Keratinocyte (primary cell): ENCODE measurements at regions not wholly inside any gene's neighbourhood (a gene's known extent, or its start where the extent isn't known, plus 50 kb on each side); places are given as distances from the start of the nearest gene placed in this dataset.

ENCODE experiments used
- DNase-seq: peaks from one replicate; pipeline ENCODE4 v3.0.0-alpha.2; 2011; ENCODE audit warnings: low read depth, missing footprints, low spot score
- FAIRE-seq: peaks from 2 replicates; lab custom pipeline; 2011; peaks lifted over from hg19 to GRCh38; lab: Jason Lieb, UNC
- H2AFZ ChIP-seq: 2 replicates; pipeline ENCODE4 v1.6.0; 2012; ENCODE audit warnings: low read length, control low read depth, inconsistent platforms; ENCODE audit not compliant: control insufficient read depth
- H3K27ac ChIP-seq: 2 replicates; pipeline ENCODE4 v1.5.1; 2011; ENCODE audit warnings: low read length; ENCODE audit not compliant: control insufficient read depth, insufficient read depth
- H3K27me3 ChIP-seq: 3 replicates; pipeline ENCODE4 v1.6.0; 2011; ENCODE audit warnings: low read length; ENCODE audit not compliant: control insufficient read depth, insufficient read depth; ENCODE audit errors: extremely low read depth
- H3K36me3 ChIP-seq, 2 experiments: 2 replicates in 1 of 2; 3 replicates in 1 of 2; pipeline ENCODE4 v1.5.1; 2011; ENCODE audit warnings: low read length in 2 of 2, mild to moderate bottlenecking in 1 of 2; ENCODE audit not compliant: control insufficient read depth in 2 of 2, insufficient read depth in 2 of 2; ENCODE audit errors: extremely low read depth in 1 of 2
- H3K4me1 ChIP-seq: 3 replicates; pipeline ENCODE4 v1.5.1; 2011; ENCODE audit warnings: low read length; ENCODE audit not compliant: control insufficient read depth, insufficient read depth; ENCODE audit errors: extremely low read depth
- H3K4me2 ChIP-seq: 3 replicates; pipeline ENCODE4 v1.6.0; 2011; ENCODE audit warnings: low read depth, low read length; ENCODE audit not compliant: control insufficient read depth, insufficient read depth; ENCODE audit errors: extremely low read depth
- H3K4me3 ChIP-seq, 3 experiments: fragments of 200-600 bp in 1 of 3; sonication (generic) in 1 of 3; 2 replicates in 2 of 3; 3 replicates in 1 of 3; pipeline ENCODE4 v1.5.1; 2011 to 2016; ENCODE audit warnings: low read length in 3 of 3, mild to moderate bottlenecking in 3 of 3, control low read depth in 2 of 3, inconsistent platforms in 1 of 3, low read depth in 1 of 3, mixed read lengths in 1 of 3, mixed run types in 1 of 3, moderate library complexity in 1 of 3; ENCODE audit not compliant: control insufficient read depth in 2 of 3, insufficient read depth in 2 of 3; ENCODE audit errors: extremely low read depth in 1 of 3
- H3K79me2 ChIP-seq: 2 replicates; pipeline ENCODE4 v1.6.0; 2012; ENCODE audit warnings: low read length; ENCODE audit not compliant: control insufficient read depth, insufficient read depth
- H3K9ac ChIP-seq: 3 replicates; pipeline ENCODE4 v1.6.0; 2011; ENCODE audit warnings: low read length; ENCODE audit not compliant: control insufficient read depth, insufficient read depth; ENCODE audit errors: extremely low read depth
- H3K9me1 ChIP-seq: 3 replicates; pipeline ENCODE4 v1.6.0; 2011; ENCODE audit warnings: low read length; ENCODE audit not compliant: control insufficient read depth, insufficient read depth; ENCODE audit errors: extremely low read depth
- H3K9me3 ChIP-seq: 2 replicates; pipeline ENCODE4 v1.5.1; 2012; ENCODE audit warnings: low read depth, low read length; ENCODE audit not compliant: control insufficient read depth
- H4K20me1 ChIP-seq: 3 replicates; pipeline ENCODE4 v1.6.0; 2011; ENCODE audit warnings: low read length; ENCODE audit not compliant: control insufficient read depth, insufficient read depth; ENCODE audit errors: extremely low read depth
- EZH2 ChIP-seq: IDR thresholded peaks from one replicate; pipeline ENCODE4 v1.6.1; 2012; ENCODE audit warnings: inconsistent platforms, mild to moderate bottlenecking, low read length, moderate library complexity
- dilution Hi-C: fragments of 300-500 bp; cut with MboI; formaldehyde crosslinking; loops from one replicate; pipeline ENCODE4 v1.7.0; 2020; ENCODE audit warnings: low sequenced_read_pairs; ENCODE audit not compliant: extremely low pct_ligation_motif_present
- TF ChIP-seq, protein P1 (sequence below), 3 experiments: IDR thresholded peaks in 1 of 3; conservative IDR thresholded peaks in 1 of 3; optimal IDR thresholded peaks in 1 of 3; 2 replicates in 2 of 3; 3 replicates in 1 of 3; pipeline versions ENCODE3 to v1.5.1; 2011; ENCODE audit warnings: low read length in 3 of 3, mild to moderate bottlenecking in 3 of 3, moderate library complexity in 2 of 3, control low read depth in 1 of 3, inconsistent platforms in 1 of 3; ENCODE audit not compliant: insufficient read depth in 2 of 3; ENCODE audit errors: extremely low read depth in 1 of 3

DNA sequence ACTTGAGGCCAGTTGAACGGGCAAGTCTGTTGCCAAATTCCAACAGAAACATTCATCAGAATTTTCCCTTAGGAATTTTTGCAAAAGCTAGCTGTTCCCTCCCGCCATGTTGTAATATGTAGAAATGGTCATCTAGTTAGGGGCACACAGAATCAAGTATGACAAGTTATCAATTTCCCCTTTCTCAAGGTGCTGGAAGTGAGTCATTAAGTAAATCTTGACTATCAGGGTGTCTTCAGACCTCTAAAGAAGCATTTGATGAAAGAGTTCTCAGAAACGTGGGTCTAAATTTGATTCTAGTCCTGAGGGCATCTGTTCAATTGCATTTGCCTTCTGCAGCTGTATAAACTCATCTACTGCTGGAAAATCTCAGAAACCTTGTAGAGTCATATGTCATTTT is 123.4 kb upstream of the FRMD4B start:
- Histone ChIP-seq H3K9me3 (no peaks in the 10 kb centered on the region), H3K36me3 (no peaks in the 10 kb centered on the region), H3K9ac (no peak overlapping the region), H3K79me2 (peaks cover 99% of the 10 kb centered on the region), H3K4me3 (no peak overlapping the region), H4K20me1 (peaks cover 14% of the 10 kb centered on the region), H3K4me1 (peaks cover 32% of the 10 kb centered on the region), H3K9me1 (peaks cover 3% of the 10 kb centered on the region), H2AFZ (no peak overlapping the region), H3K27me3 (no peaks in the 10 kb centered on the region), H3K27ac (no peak overlapping the region), H3K4me2 (no peak overlapping the region)
- no peak for DNase-seq
- peak; percentile 75 for FAIRE-seq
- TF ChIP-seq, protein P1, sequence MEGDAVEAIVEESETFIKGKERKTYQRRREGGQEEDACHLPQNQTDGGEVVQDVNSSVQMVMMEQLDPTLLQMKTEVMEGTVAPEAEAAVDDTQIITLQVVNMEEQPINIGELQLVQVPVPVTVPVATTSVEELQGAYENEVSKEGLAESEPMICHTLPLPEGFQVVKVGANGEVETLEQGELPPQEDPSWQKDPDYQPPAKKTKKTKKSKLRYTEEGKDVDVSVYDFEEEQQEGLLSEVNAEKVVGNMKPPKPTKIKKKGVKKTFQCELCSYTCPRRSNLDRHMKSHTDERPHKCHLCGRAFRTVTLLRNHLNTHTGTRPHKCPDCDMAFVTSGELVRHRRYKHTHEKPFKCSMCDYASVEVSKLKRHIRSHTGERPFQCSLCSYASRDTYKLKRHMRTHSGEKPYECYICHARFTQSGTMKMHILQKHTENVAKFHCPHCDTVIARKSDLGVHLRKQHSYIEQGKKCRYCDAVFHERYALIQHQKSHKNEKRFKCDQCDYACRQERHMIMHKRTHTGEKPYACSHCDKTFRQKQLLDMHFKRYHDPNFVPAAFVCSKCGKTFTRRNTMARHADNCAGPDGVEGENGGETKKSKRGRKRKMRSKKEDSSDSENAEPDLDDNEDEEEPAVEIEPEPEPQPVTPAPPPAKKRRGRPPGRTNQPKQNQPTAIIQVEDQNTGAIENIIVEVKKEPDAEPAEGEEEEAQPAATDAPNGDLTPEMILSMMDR (optimal IDR thresholded peaks at IDR 0.05 in 1 of 3, IDR thresholded peaks at IDR 0.05 in 1 of 3, conservative IDR thresholded peaks at IDR 0.05 in 1 of 3; ENCODE audit: extremely low read depth in 1 of 3, insufficient read depth in 2 of 3, low read length in 3 of 3) = no peak
- TF ChIP-seq EZH2 = no peak
- dilution Hi-C loops = no loop called here

DNA sequence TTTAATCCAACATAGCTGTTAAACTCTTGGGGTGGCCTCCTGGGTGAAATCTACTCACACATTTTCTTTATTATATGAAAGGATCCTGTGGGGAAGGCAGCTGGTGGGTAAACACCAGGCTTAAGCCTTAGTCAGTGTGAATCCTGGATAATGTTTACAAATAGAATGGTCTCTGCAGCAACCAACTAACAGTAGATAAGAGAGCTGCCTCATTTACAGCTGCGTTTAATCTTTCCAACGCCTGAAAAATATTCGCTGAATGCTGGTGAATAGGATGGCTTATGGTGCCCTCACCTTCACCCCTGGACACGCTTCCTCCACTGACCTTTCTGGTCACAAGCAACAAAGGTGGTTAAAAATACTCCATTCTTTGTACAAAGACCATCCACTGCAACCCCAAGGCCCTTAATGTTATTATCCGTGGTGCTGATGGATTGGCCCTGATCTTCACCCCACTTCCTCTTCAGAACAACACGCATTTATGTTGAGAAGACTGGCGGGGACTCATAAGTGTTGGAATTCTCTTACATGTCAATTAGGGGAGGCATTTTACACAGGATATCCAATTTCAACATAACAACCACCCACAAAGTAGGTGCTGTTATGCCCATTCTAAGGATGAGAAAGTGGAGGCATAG is 120.0 kb upstream of the FRMD4B start:
- Histone ChIP-seq H3K9me1 (peaks cover 3% of the 10 kb centered on the region), H3K4me3 (no peak overlapping the region), H4K20me1 (peaks cover 9% of the 10 kb centered on the region), H3K9ac (no peak overlapping the region), H3K36me3 (no peaks in the 10 kb centered on the region), H3K9me3 (no peaks in the 10 kb centered on the region), H3K79me2 (peaks cover 84% of the 10 kb centered on the region), H3K4me1 (peaks cover 31% of the 10 kb centered on the region), H3K27me3 (no peaks in the 10 kb centered on the region), H3K4me2 (no peak overlapping the region), H3K27ac (peak overlapping the region; percentile 28), H2AFZ (no peak overlapping the region)
- no peak for DNase-seq
- dilution Hi-C loops = no loop called here
- FAIRE-seq = peak; percentile 17
- TF ChIP-seq, protein P1 (optimal IDR thresholded peaks at IDR 0.05 in 1 of 3, IDR thresholded peaks at IDR 0.05 in 1 of 3, conservative IDR thresholded peaks at IDR 0.05 in 1 of 3; ENCODE audit: extremely low read depth in 1 of 3, insufficient read depth in 2 of 3, low read length in 3 of 3) = no peak
- no peak for TF ChIP-seq EZH2
